ENCODE measurements at regions not wholly inside any gene's neighbourhood (a gene's known extent, or its start where the extent isn't known, plus 50 kb on each side); places are given as distances from the start of the nearest gene placed in this dataset.
A peak's percentile ranks its signal among the peaks of the same experiment; 100 is the strongest.

DNA sequence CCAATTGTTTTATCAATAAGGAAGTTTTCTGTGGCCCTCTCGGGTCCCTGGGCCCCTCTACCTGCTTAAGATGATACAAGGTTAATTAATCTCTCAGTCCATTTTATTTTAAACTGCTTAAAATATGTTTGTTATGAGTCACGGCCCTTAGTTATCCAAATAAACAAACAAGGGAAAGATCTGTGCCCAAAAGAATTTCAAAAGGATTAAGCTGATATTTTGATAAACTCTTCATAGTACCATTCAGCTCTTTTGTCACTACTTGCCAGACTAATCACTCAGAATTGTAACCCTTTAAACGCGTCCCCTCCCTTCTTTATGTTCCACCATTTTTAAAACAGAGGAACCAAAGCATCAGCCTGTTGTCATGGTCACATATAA is 144.7 kb upstream of the STK17B start:
- DNase-seq (ENCODE audit: low spot score) = no peak

DNA sequence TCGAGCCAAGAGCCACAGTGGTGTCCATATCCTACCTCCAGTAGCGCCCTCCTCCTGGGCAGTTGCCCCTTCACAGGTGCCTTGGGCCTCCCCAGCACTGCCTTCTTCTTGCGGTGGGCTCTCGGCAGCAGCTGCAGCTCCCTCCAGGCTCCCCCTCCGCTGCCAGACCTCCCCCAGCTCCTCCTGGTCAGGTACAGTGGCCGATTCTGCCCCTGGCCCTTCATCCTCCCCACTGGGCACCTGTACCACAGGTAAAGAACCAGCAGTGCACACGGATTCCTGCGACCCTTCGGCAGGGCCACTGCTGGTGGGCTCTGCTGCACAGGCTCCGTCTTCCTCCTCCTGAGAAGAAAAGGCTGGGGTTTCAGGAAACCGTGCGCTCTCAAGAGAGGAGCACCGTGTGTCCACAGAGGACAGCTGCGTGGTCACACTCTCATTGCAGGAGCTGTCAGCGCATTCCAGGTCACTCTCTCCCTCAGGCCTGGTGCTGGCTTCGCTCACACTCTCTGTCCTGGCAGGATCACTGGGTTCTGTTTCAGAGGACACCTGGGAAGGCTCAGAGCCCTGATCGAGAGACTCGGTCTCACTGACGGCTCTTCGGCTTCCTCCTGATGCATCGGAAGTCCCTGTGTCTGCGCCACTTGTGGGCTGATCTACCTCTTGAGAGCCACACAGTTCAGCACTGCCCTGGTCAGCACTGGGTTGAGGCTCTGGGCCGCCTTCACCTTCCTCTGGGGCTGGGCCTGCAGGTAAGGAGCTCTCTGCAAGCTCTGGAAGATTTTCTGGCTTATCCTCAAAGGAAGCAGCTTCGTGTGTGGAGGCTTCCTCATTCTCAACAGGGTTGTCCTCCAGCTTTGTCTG is 147.4 kb upstream of the STK17B start:
- no peak for DNase-seq (ENCODE audit: low spot score)

DNA sequence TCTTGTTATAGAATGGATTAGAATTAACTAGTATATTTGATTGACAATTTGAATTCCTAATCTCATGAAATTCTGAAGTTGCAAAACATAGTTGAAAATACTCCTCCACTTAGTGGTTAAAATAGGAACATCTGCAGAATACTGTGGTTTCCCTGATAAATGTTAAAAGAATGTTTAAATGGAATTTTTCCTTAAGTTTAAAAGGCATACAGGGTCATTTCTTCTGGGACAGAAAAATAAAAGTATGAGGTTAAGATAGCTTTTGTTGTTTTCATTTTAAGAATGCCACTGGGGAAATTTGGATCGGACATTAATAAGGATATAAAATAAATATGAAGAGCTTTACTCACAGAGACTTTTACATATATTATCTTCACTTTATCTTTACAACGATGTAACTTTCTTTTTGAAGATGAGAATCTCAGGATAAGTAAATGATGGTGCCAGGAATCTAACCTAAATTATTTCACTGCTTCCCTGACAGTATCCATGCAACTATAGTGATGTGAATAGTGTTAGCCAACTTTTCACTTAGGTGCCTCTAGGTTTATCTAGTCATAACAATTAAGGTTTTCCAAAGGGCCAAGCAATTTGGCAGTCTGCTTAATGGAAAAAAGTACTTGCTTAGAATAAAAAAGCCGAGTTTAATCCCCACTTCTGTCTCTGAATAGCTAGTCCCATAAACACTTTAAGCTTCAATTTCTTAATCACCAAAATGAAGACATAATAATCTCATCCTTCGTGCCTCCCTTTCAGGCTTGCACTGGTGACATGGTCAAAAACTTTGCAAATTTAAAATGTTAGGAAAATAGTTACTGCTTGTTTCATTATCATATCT is 151.8 kb upstream of the STK17B start:
- no peak for DNase-seq (ENCODE audit: low spot score)

DNA sequence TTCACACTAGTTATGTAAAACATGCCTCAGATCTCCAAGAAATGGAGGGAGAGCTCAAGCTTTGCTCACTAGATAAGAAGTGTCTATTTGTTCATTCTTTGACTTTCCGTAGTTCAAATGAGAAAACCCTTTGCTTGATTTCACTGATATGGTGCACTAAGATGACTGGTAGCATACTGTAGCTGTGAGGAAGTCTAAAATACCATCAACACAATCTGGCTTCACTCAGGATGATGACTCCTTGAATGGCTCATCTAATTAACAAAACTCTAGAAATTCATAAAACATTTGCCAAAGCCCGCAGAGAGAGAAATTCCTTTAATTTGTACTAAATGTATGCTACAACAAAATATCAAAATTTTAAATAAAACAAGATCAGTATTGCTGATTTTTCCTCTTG is 152.8 kb upstream of the STK17B start:
- no peak for DNase-seq (ENCODE audit: low spot score)

DNA sequence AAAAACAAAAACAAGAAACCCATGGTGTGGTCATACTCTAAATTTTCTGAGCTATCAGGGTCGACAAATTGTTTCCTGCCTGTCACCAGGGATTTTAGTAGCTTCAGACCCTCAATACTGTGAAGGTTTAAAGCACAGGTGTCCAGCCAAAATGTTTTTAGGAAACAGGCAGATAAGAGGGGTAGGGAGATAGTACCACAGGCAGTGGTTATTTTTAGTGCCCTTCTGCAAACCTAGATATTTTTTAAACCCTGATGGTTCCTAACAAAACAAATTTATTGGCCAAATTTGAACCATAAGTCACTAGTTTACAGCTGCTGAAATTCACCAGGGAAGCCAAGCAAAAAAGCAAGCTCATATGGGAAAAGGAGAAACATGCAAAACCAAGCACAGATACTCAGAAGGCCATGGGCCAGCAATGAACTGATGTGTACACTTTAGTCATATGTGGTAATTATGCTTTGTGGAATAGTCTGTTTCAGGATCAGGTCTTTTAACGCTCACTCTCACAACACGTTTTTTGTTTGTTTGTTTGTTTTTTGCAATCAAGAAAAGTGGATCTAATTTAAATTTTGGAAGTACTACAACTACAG is 156.8 kb upstream of the STK17B start:
- DNase-seq (ENCODE audit: low spot score) = no peak

DNA sequence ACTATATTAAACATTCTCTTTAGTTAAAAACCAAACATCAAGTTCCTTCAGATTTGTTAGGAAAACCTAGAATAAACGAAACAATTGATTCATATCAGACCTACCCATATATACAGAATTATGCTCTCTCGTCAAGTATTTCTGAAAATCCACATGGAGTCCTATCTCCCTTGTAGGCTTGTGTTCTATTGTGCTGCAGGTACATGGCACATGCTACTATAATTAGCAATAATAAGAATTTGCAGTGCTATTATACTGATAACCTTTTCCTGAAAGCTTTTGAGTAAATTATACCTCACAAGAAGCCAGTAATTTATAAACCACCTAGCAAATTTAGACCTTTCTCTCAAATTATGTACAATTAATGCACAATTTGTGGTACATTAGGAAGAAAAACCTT is 158.6 kb upstream of the STK17B start:
- no peak for DNase-seq (ENCODE audit: low spot score)

DNA sequence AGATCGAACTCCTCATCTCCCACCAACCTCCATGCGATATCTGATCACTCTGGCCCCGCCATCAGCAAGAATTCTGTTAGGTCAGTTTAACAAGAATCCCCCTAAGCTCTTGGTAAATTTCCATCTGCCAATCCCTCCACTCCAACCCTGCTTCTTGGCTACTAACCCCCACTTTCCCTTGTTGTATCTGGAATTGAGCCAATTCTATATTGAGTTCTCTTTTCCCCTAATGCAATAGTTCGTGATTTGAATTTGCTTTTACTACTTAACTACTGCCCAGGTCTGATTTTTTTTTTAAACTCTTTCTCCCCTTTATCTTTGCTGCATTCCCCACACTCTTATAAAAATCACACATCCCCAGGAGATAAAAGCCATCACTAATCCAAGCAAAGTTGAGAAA is 159.3 kb upstream of the STK17B start:
- no peak for DNase-seq (ENCODE audit: low spot score)

DNA sequence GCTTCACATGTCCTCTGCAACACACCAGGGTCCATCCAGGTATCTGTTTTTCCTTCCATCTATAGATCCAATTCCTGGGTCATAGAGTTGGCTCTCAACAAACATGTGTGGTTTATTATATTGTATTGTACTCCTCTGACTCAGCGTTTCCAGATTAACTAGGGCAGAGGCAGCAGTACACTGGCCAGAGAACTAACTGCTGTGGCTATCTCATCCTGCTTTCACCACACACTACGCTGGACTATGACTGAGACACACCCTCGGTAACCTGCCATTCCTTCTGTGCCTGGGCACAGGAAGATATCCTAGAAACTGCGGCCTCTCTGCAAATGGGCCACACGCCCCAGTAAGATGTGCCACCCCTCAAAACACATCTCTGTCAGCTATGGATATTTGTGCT is 159.8 kb upstream of the STK17B start:
- DNase-seq (ENCODE audit: low spot score) = peak; percentile 54

DNA sequence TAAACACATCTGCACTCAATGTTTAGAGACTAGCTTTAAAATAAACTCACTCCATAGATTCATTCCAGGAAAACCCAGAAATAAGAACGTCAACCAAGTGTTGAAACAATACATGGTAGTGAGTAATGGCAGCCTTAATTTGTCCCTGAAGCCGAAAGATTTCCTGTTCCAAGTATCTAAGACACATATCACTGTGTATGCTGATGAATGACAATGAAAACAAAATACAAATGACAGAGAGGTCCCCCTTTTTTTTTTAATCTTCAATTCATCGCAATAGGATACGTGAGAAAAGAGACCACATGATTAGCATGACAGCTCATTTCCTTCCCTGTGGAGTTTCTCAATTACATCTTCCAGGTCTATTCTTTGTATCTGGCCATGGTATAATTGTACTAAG is 160.5 kb upstream of the STK17B start:
- DNase-seq (ENCODE audit: low spot score) = no peak

DNA sequence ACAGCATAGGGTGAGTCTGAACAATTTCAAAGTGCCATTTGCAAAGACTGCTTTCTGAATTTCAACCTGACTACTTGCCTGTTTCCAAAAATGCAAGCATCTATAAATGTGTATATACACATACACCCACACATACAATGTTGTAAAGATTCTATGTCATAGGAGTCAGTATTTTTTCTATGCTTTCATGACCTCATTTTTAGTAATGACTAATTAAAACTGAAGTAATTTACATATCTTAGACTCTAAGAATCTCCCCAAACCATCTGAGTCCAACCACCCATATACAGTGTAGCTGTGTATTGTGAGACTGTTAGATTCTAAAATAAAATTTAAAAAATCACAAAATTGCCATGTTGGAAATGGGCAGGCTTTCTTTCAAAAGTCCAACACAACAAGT is 162.0 kb upstream of the STK17B start:
- DNase-seq (ENCODE audit: low spot score) = no peak

DNA sequence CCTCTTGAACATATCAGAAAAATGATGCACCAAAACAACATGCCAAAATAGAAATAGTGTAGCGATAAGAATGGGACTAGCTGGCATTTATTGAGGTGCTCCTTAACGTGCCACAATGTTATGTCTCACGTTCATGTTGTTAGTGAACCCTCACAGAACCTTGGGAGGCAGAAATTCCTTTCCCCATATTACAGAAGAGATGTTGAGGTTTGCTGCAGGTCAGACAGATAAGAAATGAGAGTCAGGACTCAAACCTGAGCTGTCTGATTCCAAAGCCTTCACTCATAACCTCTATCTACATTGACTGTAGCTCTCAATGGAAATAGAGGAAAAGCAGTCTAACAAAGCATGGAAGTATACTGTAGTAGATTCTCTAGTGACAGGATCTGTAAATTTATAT is 163.3 kb upstream of the STK17B start:
- DNase-seq (ENCODE audit: low spot score) = no peak

DNA sequence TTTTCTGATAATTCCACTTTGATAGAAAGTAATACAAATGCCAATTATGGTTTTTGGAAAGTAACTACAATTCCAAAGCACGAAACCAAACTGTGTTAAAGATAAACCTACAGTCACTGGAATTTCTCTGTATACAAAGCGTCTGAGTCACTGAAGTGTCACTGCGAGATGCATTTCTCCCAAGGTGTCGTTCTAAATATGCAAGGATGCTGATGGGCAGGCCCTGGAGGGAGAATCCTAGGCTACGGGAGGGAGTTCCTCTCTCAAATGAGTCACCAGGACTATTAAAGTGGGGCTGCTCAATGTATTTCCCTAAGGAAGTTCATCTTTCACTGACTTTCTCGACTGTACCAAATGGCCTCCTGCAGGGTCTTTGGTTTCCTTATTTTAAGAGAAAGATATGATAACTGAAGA is 163.8 kb upstream of the STK17B start:
- no peak for DNase-seq (ENCODE audit: low spot score)

DNA sequence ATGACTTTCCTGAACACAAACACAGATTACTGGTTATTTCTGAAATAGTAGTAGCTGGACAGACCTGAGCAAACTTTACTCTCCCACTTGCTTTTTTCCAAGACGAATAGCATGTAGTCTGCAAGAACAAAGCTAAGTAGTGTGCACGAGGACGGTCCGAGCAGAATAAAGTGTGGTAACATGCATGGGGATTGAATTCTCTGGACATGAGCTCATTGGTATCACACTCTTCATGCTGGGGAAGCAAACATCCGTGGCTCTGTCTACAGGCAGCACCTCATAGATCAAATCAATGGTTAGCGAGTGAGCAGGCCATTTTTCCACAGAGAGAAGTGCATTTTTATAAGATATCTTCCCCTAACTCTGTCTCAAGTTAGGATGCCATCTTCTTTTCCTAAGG is 164.8 kb upstream of the STK17B start:
- no peak for DNase-seq (ENCODE audit: low spot score)

DNA sequence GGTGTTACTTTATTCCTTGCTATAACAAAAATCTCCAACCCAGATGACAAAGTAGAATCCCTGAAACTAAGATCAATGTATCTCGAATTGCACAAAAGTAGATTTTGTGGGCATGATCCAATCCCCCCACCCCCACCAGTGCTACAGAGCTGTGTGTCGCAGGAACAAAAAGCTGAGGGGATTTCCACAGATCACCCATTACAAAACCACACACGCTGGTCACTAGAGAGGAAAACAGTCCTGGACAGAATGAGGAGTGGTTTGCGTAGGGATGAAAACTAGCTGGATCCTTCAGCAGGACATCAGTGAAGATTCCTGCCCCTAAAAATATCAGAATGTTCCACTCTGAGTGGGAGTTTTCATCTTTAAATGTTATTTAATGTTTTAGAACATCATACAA is 165.3 kb upstream of the STK17B start:
- DNase-seq (ENCODE audit: low spot score) = no peak

DNA sequence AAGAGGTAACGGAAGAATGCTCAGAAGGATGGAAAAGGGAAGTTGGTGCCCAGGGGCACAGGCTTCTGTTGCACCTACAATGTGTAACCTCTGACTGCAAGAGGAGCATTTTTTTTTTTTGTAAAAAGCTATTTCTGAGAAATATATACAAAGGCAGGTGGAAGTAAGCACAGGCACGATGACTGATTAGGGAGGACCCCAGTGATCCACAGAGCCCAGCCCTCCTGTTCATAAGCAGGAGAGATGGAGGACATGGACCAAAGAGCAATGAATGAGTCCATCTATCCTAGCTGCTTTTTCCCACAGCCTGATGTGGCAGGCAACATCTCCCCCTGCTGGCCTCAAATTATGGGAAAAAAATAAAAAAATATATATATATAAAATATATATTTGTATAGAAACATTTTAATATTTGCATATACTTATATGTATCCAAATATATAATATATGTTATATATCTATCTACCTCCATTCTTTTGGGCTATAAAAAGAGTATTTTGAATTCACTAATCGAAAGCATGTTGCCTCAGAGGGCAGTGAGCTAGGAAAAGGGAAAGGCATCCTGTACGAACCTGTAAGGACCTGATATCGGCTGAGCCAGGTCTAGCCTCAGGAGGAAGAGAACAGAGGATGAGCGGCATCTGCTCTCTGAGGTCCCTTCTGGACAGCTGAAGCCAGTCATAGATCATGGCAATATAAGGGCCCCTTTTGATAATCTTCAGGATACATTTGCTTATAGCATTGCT is 166.0 kb upstream of the STK17B start:
- DNase-seq (ENCODE audit: low spot score) = no peak

DNA sequence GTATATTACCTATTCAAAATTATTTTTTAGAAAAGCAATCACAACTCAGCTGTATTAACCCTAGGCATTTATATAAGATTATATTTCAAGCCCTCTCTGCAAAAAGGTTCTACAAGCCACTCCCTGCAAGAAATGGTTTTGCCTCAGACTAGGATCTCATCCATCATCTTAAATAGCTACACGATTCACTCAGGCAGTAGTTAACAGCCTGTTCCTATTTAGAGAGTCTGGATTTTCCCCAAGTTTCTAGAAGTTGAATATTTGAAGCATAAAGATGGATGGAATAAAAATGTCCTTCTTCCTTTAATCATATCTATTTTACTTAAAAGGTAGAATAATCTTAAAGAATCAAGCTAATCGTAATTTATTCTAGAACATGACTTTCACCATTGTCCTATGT is 167.1 kb upstream of the STK17B start:
- no peak for DNase-seq (ENCODE audit: low spot score)

DNA sequence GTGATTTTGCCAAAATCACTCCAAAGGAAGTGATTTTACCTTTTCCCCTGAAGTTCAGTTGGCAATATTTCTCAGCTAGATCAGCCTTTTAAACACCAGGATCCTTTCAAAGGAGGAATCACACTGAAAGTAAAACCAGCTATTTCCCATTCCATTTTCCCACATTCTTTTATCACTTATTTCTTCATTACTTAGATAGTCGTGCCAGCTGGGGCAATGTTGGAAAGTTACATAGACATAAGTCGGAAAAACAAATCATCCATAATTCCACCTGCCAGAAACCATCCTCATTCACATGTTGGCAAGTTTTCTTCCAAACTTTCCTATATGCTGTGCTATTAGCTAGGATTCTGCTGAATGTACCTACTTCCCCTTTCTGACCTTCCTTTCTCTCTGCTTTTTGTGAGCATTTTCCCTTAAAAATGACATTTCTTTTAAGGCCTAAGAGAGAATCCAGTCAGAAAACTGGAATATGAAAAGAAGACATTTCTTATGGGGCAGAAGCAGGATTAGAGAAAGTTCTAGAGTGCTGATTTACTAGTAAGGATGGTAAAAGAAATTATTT is 170.0 kb upstream of the STK17B start:
- DNase-seq (ENCODE audit: low spot score) = no peak

DNA sequence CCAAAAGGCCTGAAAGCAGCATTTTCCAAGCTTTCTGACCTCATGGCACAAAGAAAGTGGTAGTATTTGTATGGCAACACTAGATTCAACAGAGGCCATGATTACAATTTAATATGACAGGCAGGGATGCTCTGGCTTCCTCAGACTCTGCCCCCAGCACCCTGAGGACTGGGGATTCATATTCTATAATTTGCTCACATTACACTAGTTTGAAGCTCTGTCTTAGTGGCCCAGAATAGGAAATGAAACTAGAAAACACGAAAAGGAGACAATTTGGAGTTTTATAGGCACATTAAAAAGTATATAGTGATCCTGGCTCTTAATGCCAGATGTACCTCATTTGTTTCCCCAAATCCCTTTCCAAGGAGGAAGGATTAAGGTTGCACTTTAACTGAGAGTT is 173.0 kb upstream of the STK17B start:
- DNase-seq (ENCODE audit: low spot score) = no peak

DNA sequence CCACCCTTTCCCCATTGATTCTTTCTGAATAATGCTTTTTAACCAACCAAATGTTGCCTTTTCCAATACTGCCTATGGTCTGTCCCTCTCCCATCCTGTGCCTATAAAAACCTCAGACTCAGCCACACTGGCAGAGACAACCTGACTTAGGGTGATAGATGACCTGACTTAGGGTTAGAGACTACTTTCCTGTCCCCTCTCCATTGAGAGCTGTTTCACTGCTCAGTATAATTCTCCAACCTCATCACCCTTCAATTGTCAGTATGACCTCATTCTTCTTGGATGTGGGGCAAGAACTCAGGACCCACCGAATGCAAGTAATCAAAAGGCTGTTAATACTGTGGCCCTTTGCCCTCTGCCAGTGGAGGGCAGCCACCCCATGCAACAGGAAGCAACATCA is 182.3 kb upstream of the STK17B start:
- DNase-seq (ENCODE audit: low spot score) = no peak

DNA sequence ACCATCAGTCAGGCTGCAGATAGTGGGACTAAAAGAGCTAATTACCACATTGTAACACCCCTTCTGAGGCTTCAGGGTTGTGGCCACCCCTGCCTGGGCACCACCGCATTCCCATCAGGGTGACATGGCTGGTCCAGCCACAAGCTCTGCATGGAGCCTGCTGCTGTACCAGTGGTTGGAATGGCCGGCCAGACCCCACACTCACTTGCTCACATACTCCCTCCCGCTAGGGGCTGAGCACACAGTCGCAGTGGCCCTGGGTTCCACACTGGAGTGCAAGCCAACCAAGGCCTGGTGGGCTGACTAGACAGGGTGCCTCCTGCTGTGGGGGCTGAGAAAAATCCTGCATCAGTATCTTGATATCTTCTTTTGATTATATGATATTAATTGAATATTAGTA is 182.8 kb upstream of the STK17B start:
- DNase-seq (ENCODE audit: low spot score) = no peak

DNA sequence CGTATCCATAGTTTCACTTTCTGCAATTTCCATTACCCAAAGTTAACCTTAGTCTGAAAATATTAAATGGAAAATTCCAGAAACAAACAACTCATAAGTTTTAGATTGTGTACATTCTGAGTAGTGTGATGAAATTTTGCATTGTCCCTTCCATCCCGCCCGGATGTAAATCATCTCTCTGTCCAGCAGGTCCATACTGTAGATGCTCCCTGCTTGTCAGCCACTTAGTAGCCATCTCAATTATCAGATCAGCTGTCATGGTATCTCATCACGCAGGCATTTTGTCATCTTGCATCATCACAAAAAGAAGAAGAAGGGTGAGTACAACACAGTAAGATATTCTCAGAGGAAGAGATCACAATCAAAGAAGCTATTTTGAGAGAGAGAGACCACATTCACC is 185.0 kb upstream of the STK17B start:
- no peak for DNase-seq (ENCODE audit: low spot score)

DNA sequence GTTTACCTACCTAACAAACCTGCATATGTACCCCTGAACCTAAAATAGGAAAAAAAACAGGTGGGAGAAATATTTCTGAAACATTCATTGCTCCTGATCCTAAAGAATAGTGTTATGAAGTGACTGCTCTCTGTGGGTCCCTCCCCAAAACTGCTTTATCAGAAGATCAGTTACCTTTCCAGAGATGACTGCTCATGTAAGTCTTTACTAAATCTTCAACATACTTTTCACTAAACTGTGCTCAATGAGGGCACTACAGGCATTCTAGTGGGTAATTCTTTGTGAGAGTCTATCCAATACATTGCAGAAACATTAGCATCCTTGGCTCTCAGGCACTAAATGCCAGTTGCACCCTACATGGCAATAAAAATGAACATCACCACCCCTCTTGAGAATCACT is 189.3 kb upstream of the STK17B start:
- DNase-seq (ENCODE audit: low spot score) = no peak
